GM18909 (cell line): ENCODE measurements at regions not wholly inside any gene's neighbourhood (a gene's known extent, or its start where the extent isn't known, plus 50 kb on each side); places are given as distances from the start of the nearest gene placed in this dataset.
"Not testable (repeated sequence)": the region's sequence is repeated elsewhere in the genome, so short reads cannot be mapped to it uniquely, and the experiment has no call there.

ENCODE experiments used
- ATAC-seq: cut with Tn5 transposase; IDR thresholded peaks from one replicate; pipeline ENCODE4 v1.9.1; 2021; ENCODE audit warnings: mild to moderate bottlenecking; ENCODE audit not compliant: unreplicated experiment, poor library complexity

- no peak for ATAC-seq
These were observed 575.0 kb upstream of the SGO1 start for GRCh38 chr3:20760981-20761380.

- ATAC-seq: no peak
These were observed 566.4 kb upstream of the SGO1 start for GRCh38 chr3:20752416-20752815.

- no peak for ATAC-seq
These were observed 565.3 kb upstream of the SGO1 start for GRCh38 chr3:20751296-20751695.

GRCh38 chr3:20747741-20748140, 561.7 kb upstream of the SGO1 start:
- no peak for ATAC-seq

GRCh38 chr3:20743553-20744321, 557.7 kb upstream of the SGO1 start:
- no peak for ATAC-seq

- no peak for ATAC-seq
These were observed 557.0 kb upstream of the SGO1 start for GRCh38 chr3:20742903-20743552.

- ATAC-seq: no peak
These were observed 555.4 kb upstream of the SGO1 start for GRCh38 chr3:20741381-20741780.

- no peak for ATAC-seq
These were observed 553.8 kb upstream of the SGO1 start for GRCh38 chr3:20739814-20740213.

GRCh38 chr3:20736287-20736852, 550.4 kb upstream of the SGO1 start:
- ATAC-seq: no peak

GRCh38 chr3:20729185-20729584, 543.2 kb upstream of the SGO1 start:
- no peak for ATAC-seq

- ATAC-seq: no peak
These were observed 540.8 kb upstream of the SGO1 start for GRCh38 chr3:20726786-20727185.

GRCh38 chr3:20724241-20724640, 538.2 kb upstream of the SGO1 start:
- no peak for ATAC-seq

- not testable (repeated sequence) for ATAC-seq
These were observed 530.4 kb upstream of the SGO1 start for GRCh38 chr3:20716425-20716824.

GRCh38 chr3:20701641-20702040, 515.6 kb upstream of the SGO1 start:
- ATAC-seq: no peak

GRCh38 chr3:20700714-20701113, 514.7 kb upstream of the SGO1 start:
- no peak for ATAC-seq

GRCh38 chr3:20698896-20699295, 512.9 kb upstream of the SGO1 start:
- no peak for ATAC-seq

- no peak for ATAC-seq
These were observed 510.6 kb upstream of the SGO1 start for GRCh38 chr3:20696388-20697150.

GRCh38 chr3:20692675-20693074, 506.7 kb upstream of the SGO1 start:
- ATAC-seq: no peak

GRCh38 chr3:20683910-20684309, 497.9 kb upstream of the SGO1 start:
- ATAC-seq: no peak

GRCh38 chr3:20682573-20682972, 496.6 kb upstream of the SGO1 start:
- ATAC-seq: no peak
